ENCODE measurements at regions not wholly inside any gene's neighbourhood (a gene's known extent, or its start where the extent isn't known, plus 50 kb on each side); places are given as distances from the start of the nearest gene placed in this dataset.

- H3K27ac ChIP-seq = no peak overlapping the region
- no peak for DNase-seq
- no peaks in the 10 kb centered on the region for H3K9me3 ChIP-seq
- TF ChIP-seq POLR2A (IDR thresholded peaks at IDR 0.05) (no peak), CTCF (IDR thresholded peaks at IDR 0.05 in 4 of 5, conservative IDR thresholded peaks at IDR 0.05 in 1 of 5) (no peak)
- no peaks in the 10 kb centered on the region for H3K4me1 ChIP-seq
- ATAC-seq = no peak
- H3K36me3 ChIP-seq = no peaks in the 10 kb centered on the region
- no peaks in the 10 kb centered on the region for H3K27me3 ChIP-seq
- in situ Hi-C loops (cut with MboI; ENCODE audit: low sequenced_read_pairs in 4 of 4) = no loop called here
- H3K4me3 ChIP-seq = no peak overlapping the region
- intact Hi-C loops (cut with DNase I; ENCODE audit: low total_unique reads) = no loop called here
These were observed 153.5 kb downstream of the LSM5 start for GRCh38 chr7:32336726-32337125.

GRCh38 chr7:32335107-32335506 is 155.1 kb downstream of the LSM5 start:
- Histone ChIP-seq H3K27ac (no peak overlapping the region), H3K4me1 (no peaks in the 10 kb centered on the region), H3K36me3 (no peaks in the 10 kb centered on the region), H3K27me3 (no peaks in the 10 kb centered on the region), H3K9me3 (no peaks in the 10 kb centered on the region), H3K4me3 (no peak overlapping the region)
- in situ Hi-C loops (cut with MboI; ENCODE audit: low sequenced_read_pairs in 4 of 4) = no loop called here
- TF ChIP-seq POLR2A (IDR thresholded peaks at IDR 0.05) = no peak
- TF ChIP-seq CTCF (IDR thresholded peaks at IDR 0.05 in 4 of 5, conservative IDR thresholded peaks at IDR 0.05 in 1 of 5) = no peak
- ATAC-seq (no peak), DNase-seq (no peak)
- intact Hi-C loops (cut with DNase I; ENCODE audit: low total_unique reads) = no loop called here

GRCh38 chr7:32330602-32331001 is 159.6 kb downstream of the LSM5 start:
- intact Hi-C loops (cut with DNase I; ENCODE audit: low total_unique reads) (no loop called here), in situ Hi-C loops (cut with MboI; ENCODE audit: low sequenced_read_pairs in 4 of 4) (no loop called here)

GRCh38 chr7:32326078-32326477 is 164.1 kb downstream of the LSM5 start:
- in situ Hi-C loops (cut with MboI; ENCODE audit: low sequenced_read_pairs in 4 of 4) = no loop called here
- no peaks in the 10 kb centered on the region for H3K4me1 ChIP-seq

More at GRCh38 chr7:32330602-32331001, 159.6 kb downstream of the LSM5 start:
- Histone ChIP-seq H3K27ac (peak overlapping the region in 2 of 4 donors; percentile 21 to 38), H3K27me3 (no peaks in the 10 kb centered on the region), H3K9me3 (no peaks in the 10 kb centered on the region), H3K4me3 (no peak overlapping the region), H3K4me1 (no peaks in the 10 kb centered on the region), H3K36me3 (no peaks in the 10 kb centered on the region)
- DNase-seq (no peak), ATAC-seq (peak in 1 of 2 donors; percentile 16)
- no peak for TF ChIP-seq POLR2A (IDR thresholded peaks at IDR 0.05)
- no peak for TF ChIP-seq CTCF (IDR thresholded peaks at IDR 0.05 in 4 of 5, conservative IDR thresholded peaks at IDR 0.05 in 1 of 5)

More at GRCh38 chr7:32326078-32326477, 164.1 kb downstream of the LSM5 start:
- DNase-seq (no peak), ATAC-seq (no peak)
- Histone ChIP-seq H3K9me3 (no peaks in the 10 kb centered on the region), H3K36me3 (no peaks in the 10 kb centered on the region), H3K4me3 (no peak overlapping the region), H3K27ac (no peak overlapping the region), H3K27me3 (no peaks in the 10 kb centered on the region)
- intact Hi-C loops (cut with DNase I; ENCODE audit: low total_unique reads) = no loop called here
- TF ChIP-seq POLR2A (IDR thresholded peaks at IDR 0.05) (no peak), CTCF (IDR thresholded peaks at IDR 0.05 in 4 of 5, conservative IDR thresholded peaks at IDR 0.05 in 1 of 5) (no peak)

Data from gastrocnemius medialis (tissue), 4 donors.